Lower leg skin (tissue), 3 donors: ENCODE measurements at regions not wholly inside any gene's neighbourhood (a gene's known extent, or its start where the extent isn't known, plus 50 kb on each side); places are given as distances from the start of the nearest gene placed in this dataset.

Source experiments
- POLR2A ChIP-seq, 2 donors: fragments of 450-650 bp; IDR thresholded peaks; one replicate each; pipeline ENCODE4 v1.6.1; 2016 to 2017; ENCODE audit warnings: antibody characterized with exemption in 2 of 2, mild to moderate bottlenecking in 1 of 2, moderate library complexity in 1 of 2
- TF ChIP-seq, protein P1 (sequence below), 3 donors: fragments of 450-650 bp; IDR thresholded peaks; one replicate each; pipeline ENCODE4 v1.5.1; 2016; ENCODE audit warnings: antibody characterized with exemption in 3 of 3, mild to moderate bottlenecking in 3 of 3, moderate library complexity in 2 of 3

DNA sequence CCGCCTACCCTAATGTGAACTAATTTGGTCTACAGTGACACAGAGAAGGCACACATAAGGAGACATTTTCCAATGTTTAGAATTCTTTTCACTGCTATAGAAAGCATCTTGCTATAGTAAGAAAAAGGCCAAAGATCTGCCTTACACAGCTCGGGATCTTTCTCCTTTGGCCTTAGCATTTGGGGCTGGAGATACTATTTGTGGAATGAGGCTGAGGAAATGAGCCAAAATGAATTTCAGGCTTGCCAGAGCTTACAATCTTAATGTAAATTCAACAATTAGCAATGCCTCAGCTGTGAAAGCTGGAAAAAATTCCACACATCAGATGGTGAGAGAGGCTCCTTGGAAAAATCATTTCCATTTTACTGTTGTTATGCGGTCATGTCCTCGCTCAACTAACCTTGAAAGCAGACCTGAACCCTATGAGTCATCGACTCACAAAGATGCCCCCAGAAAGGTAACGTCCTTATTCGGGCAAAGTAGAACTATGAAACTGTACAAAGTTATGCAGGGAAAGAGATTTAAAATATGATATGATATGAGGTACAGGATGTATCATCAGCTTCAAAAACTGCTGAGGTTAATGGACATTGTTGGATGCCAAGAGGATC, 324.5 kb upstream of the NBEA start:
- TF ChIP-seq, protein P1, sequence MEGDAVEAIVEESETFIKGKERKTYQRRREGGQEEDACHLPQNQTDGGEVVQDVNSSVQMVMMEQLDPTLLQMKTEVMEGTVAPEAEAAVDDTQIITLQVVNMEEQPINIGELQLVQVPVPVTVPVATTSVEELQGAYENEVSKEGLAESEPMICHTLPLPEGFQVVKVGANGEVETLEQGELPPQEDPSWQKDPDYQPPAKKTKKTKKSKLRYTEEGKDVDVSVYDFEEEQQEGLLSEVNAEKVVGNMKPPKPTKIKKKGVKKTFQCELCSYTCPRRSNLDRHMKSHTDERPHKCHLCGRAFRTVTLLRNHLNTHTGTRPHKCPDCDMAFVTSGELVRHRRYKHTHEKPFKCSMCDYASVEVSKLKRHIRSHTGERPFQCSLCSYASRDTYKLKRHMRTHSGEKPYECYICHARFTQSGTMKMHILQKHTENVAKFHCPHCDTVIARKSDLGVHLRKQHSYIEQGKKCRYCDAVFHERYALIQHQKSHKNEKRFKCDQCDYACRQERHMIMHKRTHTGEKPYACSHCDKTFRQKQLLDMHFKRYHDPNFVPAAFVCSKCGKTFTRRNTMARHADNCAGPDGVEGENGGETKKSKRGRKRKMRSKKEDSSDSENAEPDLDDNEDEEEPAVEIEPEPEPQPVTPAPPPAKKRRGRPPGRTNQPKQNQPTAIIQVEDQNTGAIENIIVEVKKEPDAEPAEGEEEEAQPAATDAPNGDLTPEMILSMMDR (IDR thresholded peaks at IDR 0.05) = no peak
- TF ChIP-seq POLR2A (IDR thresholded peaks at IDR 0.05) = no peak
